ENCODE measurements at regions not wholly inside any gene's neighbourhood (a gene's known extent, or its start where the extent isn't known, plus 50 kb on each side); places are given as distances from the start of the nearest gene placed in this dataset.

DNA sequence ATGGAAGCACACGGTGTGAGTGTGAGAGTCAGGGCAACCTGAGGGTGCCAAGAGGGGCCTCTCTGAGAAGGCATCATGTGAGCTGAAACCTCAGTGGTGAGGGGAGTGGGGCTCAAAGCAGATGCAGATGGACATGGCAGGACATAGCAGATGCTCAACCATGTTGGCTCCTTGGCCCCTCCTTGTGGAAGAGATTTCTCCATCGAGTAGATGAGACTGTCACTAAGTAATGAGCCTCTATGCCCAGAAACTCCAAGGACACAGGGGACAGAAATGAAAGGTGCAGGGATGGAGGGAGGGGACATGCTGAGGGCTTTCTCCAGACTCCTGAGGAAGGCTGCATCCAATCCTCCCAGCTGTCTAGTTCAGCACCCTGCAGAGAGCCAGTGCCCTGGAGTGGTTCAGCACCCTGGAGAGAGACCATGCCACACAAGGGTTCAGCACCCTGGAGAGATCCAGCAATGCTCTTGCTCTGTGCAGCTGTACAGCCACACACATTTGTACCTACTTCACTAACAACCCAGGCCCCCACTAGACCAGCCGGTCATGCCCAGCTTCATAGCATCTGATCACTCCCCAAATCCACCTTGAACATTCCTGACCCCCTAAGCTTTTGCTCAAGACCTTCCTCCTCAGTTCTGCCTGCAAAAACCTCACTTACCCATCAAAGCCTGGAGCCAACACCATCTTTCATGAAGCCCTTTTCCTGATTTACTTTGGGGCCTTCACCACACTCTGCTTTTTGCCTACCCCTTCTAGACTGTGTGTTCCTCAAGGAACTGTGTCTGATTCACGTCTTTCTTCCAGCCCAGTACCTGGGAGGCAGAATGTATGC, 252.0 kb downstream of the CTTN start (continued):
- TF ChIP-seq, protein P1, sequence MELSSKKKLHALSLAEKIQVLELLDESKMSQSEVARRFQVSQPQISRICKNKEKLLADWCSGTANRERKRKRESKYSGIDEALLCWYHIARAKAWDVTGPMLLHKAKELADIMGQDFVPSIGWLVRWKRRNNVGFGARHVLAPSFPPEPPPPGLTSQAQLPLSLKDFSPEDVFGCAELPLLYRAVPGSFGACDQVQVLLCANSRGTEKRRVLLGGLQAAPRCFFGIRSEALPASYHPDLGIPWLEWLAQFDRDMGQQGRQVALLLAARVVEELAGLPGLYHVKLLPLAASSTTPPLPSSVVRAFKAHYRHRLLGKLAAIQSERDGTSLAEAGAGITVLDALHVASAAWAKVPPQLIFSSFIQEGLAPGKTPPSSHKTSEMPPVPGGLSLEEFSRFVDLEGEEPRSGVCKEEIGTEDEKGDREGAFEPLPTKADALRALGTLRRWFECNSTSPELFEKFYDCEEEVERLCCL (CRISPR knock-in tag; IDR thresholded peaks at IDR 0.05; ENCODE audit: borderline replicate concordance), result peak; percentile 100
- no peak for TF ChIP-seq RBFOX2 (IDR thresholded peaks at IDR 0.05; ENCODE audit: low read depth, low read length)
- peak; percentile 99 for TF ChIP-seq HOXD1 (CRISPR knock-in tag; IDR thresholded peaks at IDR 0.05)
- no peak for TF ChIP-seq TBL1XR1 (IDR thresholded peaks at IDR 0.05; ENCODE audit: borderline replicate concordance, low read length, partially characterized antibody)
- TF ChIP-seq, protein P2, sequence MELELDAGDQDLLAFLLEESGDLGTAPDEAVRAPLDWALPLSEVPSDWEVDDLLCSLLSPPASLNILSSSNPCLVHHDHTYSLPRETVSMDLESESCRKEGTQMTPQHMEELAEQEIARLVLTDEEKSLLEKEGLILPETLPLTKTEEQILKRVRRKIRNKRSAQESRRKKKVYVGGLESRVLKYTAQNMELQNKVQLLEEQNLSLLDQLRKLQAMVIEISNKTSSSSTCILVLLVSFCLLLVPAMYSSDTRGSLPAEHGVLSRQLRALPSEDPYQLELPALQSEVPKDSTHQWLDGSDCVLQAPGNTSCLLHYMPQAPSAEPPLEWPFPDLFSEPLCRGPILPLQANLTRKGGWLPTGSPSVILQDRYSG (CRISPR knock-in tag; IDR thresholded peaks at IDR 0.05), result peak; percentile 100
- peak; percentile 100 for TF ChIP-seq ZNF589 (CRISPR knock-in tag; conservative IDR thresholded peaks at IDR 0.05)
- TF ChIP-seq ZNF430 (CRISPR knock-in tag; IDR thresholded peaks at IDR 0.05), result peak; percentile 99
- peak; percentile 96 for TF ChIP-seq ELF4 (CRISPR knock-in tag; IDR thresholded peaks at IDR 0.05; ENCODE audit: borderline replicate concordance)
- peak; percentile 92 for TF ChIP-seq MLX (CRISPR knock-in tag; IDR thresholded peaks at IDR 0.05)
- peak; percentile 86 for TF ChIP-seq HDAC1 (CRISPR knock-in tag; IDR thresholded peaks at IDR 0.05)
- TF ChIP-seq, protein P3, sequence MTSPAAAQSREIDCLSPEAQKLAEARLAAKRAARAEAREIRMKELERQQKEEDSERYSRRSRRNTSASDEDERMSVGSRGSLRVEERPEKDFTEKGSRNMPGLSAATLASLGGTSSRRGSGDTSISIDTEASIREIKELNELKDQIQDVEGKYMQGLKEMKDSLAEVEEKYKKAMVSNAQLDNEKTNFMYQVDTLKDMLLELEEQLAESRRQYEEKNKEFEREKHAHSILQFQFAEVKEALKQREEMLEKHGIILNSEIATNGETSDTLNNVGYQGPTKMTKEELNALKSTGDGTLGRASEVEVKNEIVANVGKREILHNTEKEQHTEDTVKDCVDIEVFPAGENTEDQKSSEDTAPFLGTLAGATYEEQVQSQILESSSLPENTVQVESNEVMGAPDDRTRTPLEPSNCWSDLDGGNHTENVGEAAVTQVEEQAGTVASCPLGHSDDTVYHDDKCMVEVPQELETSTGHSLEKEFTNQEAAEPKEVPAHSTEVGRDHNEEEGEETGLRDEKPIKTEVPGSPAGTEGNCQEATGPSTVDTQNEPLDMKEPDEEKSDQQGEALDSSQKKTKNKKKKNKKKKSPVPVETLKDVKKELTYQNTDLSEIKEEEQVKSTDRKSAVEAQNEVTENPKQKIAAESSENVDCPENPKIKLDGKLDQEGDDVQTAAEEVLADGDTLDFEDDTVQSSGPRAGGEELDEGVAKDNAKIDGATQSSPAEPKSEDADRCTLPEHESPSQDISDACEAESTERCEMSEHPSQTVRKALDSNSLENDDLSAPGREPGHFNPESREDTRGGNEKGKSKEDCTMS (CRISPR knock-in tag; conservative IDR thresholded peaks at IDR 0.05), result peak; percentile 99
- TF ChIP-seq, protein P4, sequence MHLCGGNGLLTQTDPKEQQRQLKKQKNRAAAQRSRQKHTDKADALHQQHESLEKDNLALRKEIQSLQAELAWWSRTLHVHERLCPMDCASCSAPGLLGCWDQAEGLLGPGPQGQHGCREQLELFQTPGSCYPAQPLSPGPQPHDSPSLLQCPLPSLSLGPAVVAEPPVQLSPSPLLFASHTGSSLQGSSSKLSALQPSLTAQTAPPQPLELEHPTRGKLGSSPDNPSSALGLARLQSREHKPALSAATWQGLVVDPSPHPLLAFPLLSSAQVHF (CRISPR knock-in tag; IDR thresholded peaks at IDR 0.05), result peak; percentile 99
- peak; percentile 57; the same call in 1 of the 2 replicates for TF ChIP-seq ZMYM3 (CRISPR knock-in tag; IDR thresholded peaks at IDR 0.05)
- TF ChIP-seq ZFP36L1 (CRISPR knock-in tag; IDR thresholded peaks at IDR 0.05), result peak; percentile 88
- no peak for TF ChIP-seq NONO (IDR thresholded peaks at IDR 0.05)
- no peak for TF ChIP-seq NONO (CRISPR knock-in tag; conservative IDR thresholded peaks at IDR 0.05)
- peak; percentile 96; the same call in 1 of the 2 replicates for TF ChIP-seq ZC3H4 (CRISPR knock-in tag; IDR thresholded peaks at IDR 0.05; ENCODE audit: borderline replicate concordance)
- peak; percentile 94; the same call in 1 of the 2 replicates for TF ChIP-seq NPAS2 (CRISPR knock-in tag; IDR thresholded peaks at IDR 0.05; ENCODE audit: borderline replicate concordance)
- TF ChIP-seq KLF9 (CRISPR knock-in tag; IDR thresholded peaks at IDR 0.05; ENCODE audit: low read depth), result peak; percentile 97
- TF ChIP-seq KDM5A (IDR thresholded peaks at IDR 0.05; ENCODE audit: borderline replicate concordance, low read length), result no peak
- TF ChIP-seq SP5 (CRISPR knock-in tag; IDR thresholded peaks at IDR 0.05; ENCODE audit: borderline replicate concordance, low read depth), result peak; percentile 83
- TF ChIP-seq THYN1 (CRISPR knock-in tag; IDR thresholded peaks at IDR 0.05; ENCODE audit: borderline replicate concordance, low read depth), result peak; percentile 92; the same call in 1 of the 2 replicates
- TF ChIP-seq ZSCAN31 (CRISPR knock-in tag; IDR thresholded peaks at IDR 0.05; ENCODE audit: low read depth), result peak; percentile 99
- no peak for TF ChIP-seq DPF2 (CRISPR knock-in tag; IDR thresholded peaks at IDR 0.05; ENCODE audit: borderline replicate concordance, low read depth)
- peak; percentile 100 for TF ChIP-seq KDM4B (CRISPR knock-in tag; IDR thresholded peaks at IDR 0.05)
